Natural killer cell (primary cell): ENCODE measurements at regions not wholly inside any gene's neighbourhood (a gene's known extent, or its start where the extent isn't known, plus 50 kb on each side); places are given as distances from the start of the nearest gene placed in this dataset.
A peak's percentile ranks its signal among the peaks of the same experiment; 100 is the strongest.

Experiments
- ATAC-seq, 3 donors: fragments of 150-1000 bp in 2 of 3; fragments of 200-7000 bp in 1 of 3; cut with Tn5 transposase; 1 replicate in 1 of 3; 2 replicates in 2 of 3; pipeline ENCODE4 v1.10.0; 2021; ENCODE audit warnings: mild to moderate bottlenecking in 2 of 3, moderate library complexity in 2 of 3
- DNase-seq, 2 donors: peaks; one replicate each; pipeline versions ENCODE4 v3.0.0 to v3.0.0-alpha.2; 2013 to 2021; ENCODE audit warnings: mixed read lengths in 1 of 2
- H3K27ac ChIP-seq: one replicate; pipeline ENCODE4 v1.5.1; 2013; ENCODE audit warnings: mild to moderate bottlenecking, low read length
- H3K27me3 ChIP-seq: one replicate; pipeline ENCODE4 v1.6.1; 2013; ENCODE audit warnings: low read length; ENCODE audit not compliant: control insufficient read depth, insufficient read depth
- H3K36me3 ChIP-seq: one replicate; pipeline ENCODE4 v1.6.1; 2013; ENCODE audit warnings: low read length; ENCODE audit not compliant: control insufficient read depth, insufficient read depth
- H3K4me1 ChIP-seq: one replicate; pipeline ENCODE4 v1.6.1; 2013; ENCODE audit warnings: low read length; ENCODE audit not compliant: control insufficient read depth, insufficient read depth
- H3K4me3 ChIP-seq: one replicate; pipeline ENCODE4 v1.5.1; 2013; ENCODE audit warnings: low read length
- H3K9me3 ChIP-seq: one replicate; pipeline ENCODE4 v1.6.1; 2013; ENCODE audit warnings: low read length; ENCODE audit not compliant: control insufficient read depth, insufficient read depth
- H3K27ac Mint-ChIP-seq, 2 donors: one replicate each; pipeline ENCODE4 v1.8.0; 2022; ENCODE audit warnings: mild to moderate bottlenecking in 2 of 2, mixed read lengths in 2 of 2, moderate library complexity in 1 of 2
- H3K27me3 Mint-ChIP-seq, 2 donors: one replicate each; pipeline ENCODE4 v1.8.0; 2022; ENCODE audit warnings: low read depth in 2 of 2, mixed read lengths in 2 of 2
- H3K36me3 Mint-ChIP-seq: one replicate; pipeline ENCODE4 v1.8.0; 2022; ENCODE audit warnings: mixed read lengths
- H3K4me1 Mint-ChIP-seq, 2 donors: one replicate each; pipeline ENCODE4 v1.8.0; 2022; ENCODE audit warnings: mixed read lengths in 2 of 2
- H3K4me3 Mint-ChIP-seq: one replicate; pipeline ENCODE4 v1.8.0; 2022; ENCODE audit warnings: mild to moderate bottlenecking, moderate library complexity, mixed read lengths
- H3K9me3 Mint-ChIP-seq, 2 donors: one replicate each; pipeline ENCODE4 v1.8.0; 2022; ENCODE audit warnings: mixed read lengths in 2 of 2
- WGBS: methylation state at CpG from one replicate; pipeline ENCODE4 v1.1.7; 2013; ENCODE audit warnings: missing lambda C conversion rate; ENCODE audit not compliant: insufficient coverage; 5-methylcytosine and 5-hydroxymethylcytosine counted together
- intact Hi-C: fragments of 100-400 bp; cut with micrococcal nuclease; formaldehyde crosslinking; loops from one replicate; pipeline ENCODE4 v1.14.2; 2022
- TF ChIP-seq, protein P1 (sequence below): fragments of 200-600 bp; IDR thresholded peaks from one replicate; pipeline ENCODE4 v1.8.0; 2022; ENCODE audit warnings: antibody characterized with exemption

- Mint-ChIP-seq H3K27ac (peak overlapping the region in 1 of 2 donors; percentile 29), H3K9me3 (no peaks in the 10 kb centered on the region), H3K4me3 (no peak overlapping the region), H3K27me3 (no peaks in the 10 kb centered on the region), H3K36me3 (no peaks in the 10 kb centered on the region), H3K4me1 (peaks cover 4 to 31% of the 10 kb centered on the region in 2 donors)
- Histone ChIP-seq H3K4me1 (peaks cover 20% of the 10 kb centered on the region), H3K27ac (no peak overlapping the region), H3K9me3 (no peaks in the 10 kb centered on the region), H3K36me3 (no peaks in the 10 kb centered on the region), H3K27me3 (no peaks in the 10 kb centered on the region), H3K4me3 (no peak overlapping the region)
- DNase-seq, result peak in 1 of 2 donors; percentile 13
- intact Hi-C loops, result no loop called here
- peak in 2 of 3 donors; percentile 28 to 36 for ATAC-seq
- WGBS, result 80% methylated on average over 2 of the region's 4 CpGs
- TF ChIP-seq, protein P1, sequence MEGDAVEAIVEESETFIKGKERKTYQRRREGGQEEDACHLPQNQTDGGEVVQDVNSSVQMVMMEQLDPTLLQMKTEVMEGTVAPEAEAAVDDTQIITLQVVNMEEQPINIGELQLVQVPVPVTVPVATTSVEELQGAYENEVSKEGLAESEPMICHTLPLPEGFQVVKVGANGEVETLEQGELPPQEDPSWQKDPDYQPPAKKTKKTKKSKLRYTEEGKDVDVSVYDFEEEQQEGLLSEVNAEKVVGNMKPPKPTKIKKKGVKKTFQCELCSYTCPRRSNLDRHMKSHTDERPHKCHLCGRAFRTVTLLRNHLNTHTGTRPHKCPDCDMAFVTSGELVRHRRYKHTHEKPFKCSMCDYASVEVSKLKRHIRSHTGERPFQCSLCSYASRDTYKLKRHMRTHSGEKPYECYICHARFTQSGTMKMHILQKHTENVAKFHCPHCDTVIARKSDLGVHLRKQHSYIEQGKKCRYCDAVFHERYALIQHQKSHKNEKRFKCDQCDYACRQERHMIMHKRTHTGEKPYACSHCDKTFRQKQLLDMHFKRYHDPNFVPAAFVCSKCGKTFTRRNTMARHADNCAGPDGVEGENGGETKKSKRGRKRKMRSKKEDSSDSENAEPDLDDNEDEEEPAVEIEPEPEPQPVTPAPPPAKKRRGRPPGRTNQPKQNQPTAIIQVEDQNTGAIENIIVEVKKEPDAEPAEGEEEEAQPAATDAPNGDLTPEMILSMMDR, result no peak
These were observed 107.9 kb upstream of the TEX13D start for GRCh38 chrX:124224528-124224927.

- no peaks in the 10 kb centered on the region for H3K36me3 Mint-ChIP-seq
- H3K27me3 Mint-ChIP-seq, result no peaks in the 10 kb centered on the region
- Histone ChIP-seq H3K4me3 (no peak overlapping the region), H3K4me1 (peaks cover 20% of the 10 kb centered on the region), H3K9me3 (no peaks in the 10 kb centered on the region), H3K27ac (no peak overlapping the region), H3K36me3 (no peaks in the 10 kb centered on the region), H3K27me3 (no peaks in the 10 kb centered on the region)
- intact Hi-C loops, result no loop called here
- WGBS, result 53% methylated on average over 1 of the region's 2 CpGs
- peaks cover 0 to 23% of the 10 kb centered on the region in 2 donors for H3K4me1 Mint-ChIP-seq
- no peaks in the 10 kb centered on the region for H3K9me3 Mint-ChIP-seq
- H3K4me3 Mint-ChIP-seq, result no peak overlapping the region
- ATAC-seq, result no peak
- peak in 1 of 2 donors; percentile 36 for DNase-seq
- H3K27ac Mint-ChIP-seq, result peak overlapping the region in 1 of 2 donors; percentile 58
- TF ChIP-seq, protein P1, result no peak
These were observed 106.3 kb upstream of the TEX13D start for GRCh38 chrX:124226129-124226528.

DNA sequence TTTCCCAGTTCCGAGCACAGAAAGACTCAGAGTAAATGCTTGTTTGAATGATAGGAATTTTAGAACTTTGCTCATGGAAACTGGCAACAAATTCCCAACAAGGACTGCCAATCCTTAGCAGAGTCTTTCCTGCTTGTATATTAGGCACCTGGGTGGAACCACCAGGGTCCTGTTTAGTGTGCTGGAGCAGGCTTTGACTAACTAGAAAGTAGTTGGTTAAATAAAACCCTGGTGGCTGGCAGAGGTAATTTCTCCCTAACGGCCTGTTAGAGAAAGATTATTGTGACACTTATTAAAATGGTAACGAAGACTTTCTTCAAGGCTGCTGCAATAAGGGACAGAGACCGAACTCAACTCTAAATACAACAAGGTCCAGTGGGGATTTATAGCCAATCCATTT, 103.6 kb upstream of the TEX13D start:
- WGBS, result 83% methylated on average over 2 of the region's 4 CpGs
- Histone ChIP-seq H3K27ac (no peak overlapping the region), H3K4me3 (no peak overlapping the region), H3K4me1 (peaks cover 15% of the 10 kb centered on the region), H3K36me3 (no peaks in the 10 kb centered on the region), H3K27me3 (no peaks in the 10 kb centered on the region), H3K9me3 (no peaks in the 10 kb centered on the region)
- Mint-ChIP-seq H3K27me3 (no peaks in the 10 kb centered on the region), H3K4me1 (peaks cover 0 to 15% of the 10 kb centered on the region in 2 donors), H3K27ac (no peak overlapping the region), H3K36me3 (no peaks in the 10 kb centered on the region), H3K4me3 (no peak overlapping the region), H3K9me3 (no peaks in the 10 kb centered on the region)
- intact Hi-C loops, result no loop called here
- TF ChIP-seq, protein P1, result no peak
- DNase-seq (no peak), ATAC-seq (no peak)

DNA sequence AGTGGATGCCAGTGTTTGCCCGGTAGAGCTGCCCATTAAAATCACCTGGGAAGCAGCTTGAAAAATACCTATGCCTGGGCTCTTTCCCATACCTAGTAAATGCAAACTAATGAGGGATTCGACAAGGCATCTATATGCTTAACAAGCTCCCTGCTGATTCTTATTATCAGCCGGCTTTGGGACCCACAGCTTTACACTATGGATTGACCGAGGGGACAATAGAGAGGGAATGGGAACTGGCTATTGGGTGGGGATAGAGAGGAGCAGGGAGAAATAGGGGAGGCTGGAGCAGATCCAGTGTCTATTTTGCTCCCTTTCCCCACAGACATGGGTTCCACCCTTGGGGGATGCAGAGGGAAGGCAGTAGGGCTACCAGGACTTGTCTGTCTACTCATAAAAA, 103.1 kb upstream of the TEX13D start:
- H3K4me1 Mint-ChIP-seq, result peaks cover 0 to 11% of the 10 kb centered on the region in 2 donors
- DNase-seq (no peak), ATAC-seq (no peak)
- Histone ChIP-seq H3K4me1 (peaks cover 10% of the 10 kb centered on the region), H3K27me3 (no peaks in the 10 kb centered on the region), H3K4me3 (no peak overlapping the region), H3K36me3 (no peaks in the 10 kb centered on the region), H3K27ac (no peak overlapping the region), H3K9me3 (no peaks in the 10 kb centered on the region)
- H3K27me3 Mint-ChIP-seq, result no peaks in the 10 kb centered on the region
- no peaks in the 10 kb centered on the region for H3K36me3 Mint-ChIP-seq
- H3K4me3 Mint-ChIP-seq, result no peak overlapping the region
- no peaks in the 10 kb centered on the region for H3K9me3 Mint-ChIP-seq
- H3K27ac Mint-ChIP-seq, result no peak overlapping the region
- intact Hi-C loops, result no loop called here
- WGBS, result 92% methylated on average over 3 of the region's 4 CpGs
- TF ChIP-seq, protein P1, result no peak
